Neuron (in vitro differentiated cells): ENCODE measurements at regions not wholly inside any gene's neighbourhood (a gene's known extent, or its start where the extent isn't known, plus 50 kb on each side); places are given as distances from the start of the nearest gene placed in this dataset.
"Not testable (repeated sequence)": the region's sequence is repeated elsewhere in the genome, so short reads cannot be mapped to it uniquely, and the experiment has no call there.

Experiments used
- H2AFZ ChIP-seq: one replicate; pipeline ENCODE4 v1.6.1; 2013; ENCODE audit warnings: low read depth, mild to moderate bottlenecking, inconsistent platforms, low read length, moderate library complexity
- H3K27me3 ChIP-seq: one replicate; pipeline ENCODE4 v1.6.1; 2013; ENCODE audit warnings: low read length; ENCODE audit not compliant: insufficient read depth
- H3K36me3 ChIP-seq: one replicate; pipeline ENCODE4 v1.6.1; 2013; ENCODE audit warnings: low read length; ENCODE audit not compliant: insufficient read depth
- H3K4me1 ChIP-seq: one replicate; pipeline ENCODE4 v1.6.1; 2013; ENCODE audit warnings: low read length; ENCODE audit not compliant: insufficient read depth
- H3K4me3 ChIP-seq: 2 replicates; pipeline ENCODE4 v1.5.1; 2013; ENCODE audit warnings: mild to moderate bottlenecking, low read length, moderate library complexity
- H3K9me3 ChIP-seq: one replicate; pipeline ENCODE4 v1.6.1; 2013; ENCODE audit warnings: low read length

GRCh38 chr18:47720741-47721140 is 209.7 kb downstream of the SMAD2 start:
- Histone ChIP-seq H3K9me3 (no peaks in the 10 kb centered on the region), H3K27me3 (peaks cover 4% of the 10 kb centered on the region), H3K36me3 (no peaks in the 10 kb centered on the region), H3K4me1 (no peaks in the 10 kb centered on the region), H2AFZ (no peak overlapping the region), H3K4me3 (no peak overlapping the region)

- Histone ChIP-seq H3K9me3 (no peaks in the 10 kb centered on the region), H3K36me3 (no peaks in the 10 kb centered on the region), H2AFZ (no peak overlapping the region), H3K4me1 (no peaks in the 10 kb centered on the region), H3K27me3 (peaks cover 4% of the 10 kb centered on the region), H3K4me3 (no peak overlapping the region)
These were observed 211.2 kb downstream of the SMAD2 start for GRCh38 chr18:47719096-47719780.

GRCh38 chr18:47718646-47719045 is 211.8 kb downstream of the SMAD2 start:
- Histone ChIP-seq H3K4me3 (no peak overlapping the region), H3K4me1 (no peaks in the 10 kb centered on the region), H3K27me3 (peaks cover 4% of the 10 kb centered on the region), H3K36me3 (no peaks in the 10 kb centered on the region), H3K9me3 (no peaks in the 10 kb centered on the region), H2AFZ (no peak overlapping the region)

- no peak overlapping the region for H3K4me3 ChIP-seq
- peaks cover 4% of the 10 kb centered on the region for H3K27me3 ChIP-seq
- no peaks in the 10 kb centered on the region for H3K4me1 ChIP-seq
- H2AFZ ChIP-seq, result no peak overlapping the region
- no peaks in the 10 kb centered on the region for H3K36me3 ChIP-seq
- no peaks in the 10 kb centered on the region for H3K9me3 ChIP-seq
These were observed 213.2 kb downstream of the SMAD2 start for GRCh38 chr18:47717257-47717656.

DNA sequence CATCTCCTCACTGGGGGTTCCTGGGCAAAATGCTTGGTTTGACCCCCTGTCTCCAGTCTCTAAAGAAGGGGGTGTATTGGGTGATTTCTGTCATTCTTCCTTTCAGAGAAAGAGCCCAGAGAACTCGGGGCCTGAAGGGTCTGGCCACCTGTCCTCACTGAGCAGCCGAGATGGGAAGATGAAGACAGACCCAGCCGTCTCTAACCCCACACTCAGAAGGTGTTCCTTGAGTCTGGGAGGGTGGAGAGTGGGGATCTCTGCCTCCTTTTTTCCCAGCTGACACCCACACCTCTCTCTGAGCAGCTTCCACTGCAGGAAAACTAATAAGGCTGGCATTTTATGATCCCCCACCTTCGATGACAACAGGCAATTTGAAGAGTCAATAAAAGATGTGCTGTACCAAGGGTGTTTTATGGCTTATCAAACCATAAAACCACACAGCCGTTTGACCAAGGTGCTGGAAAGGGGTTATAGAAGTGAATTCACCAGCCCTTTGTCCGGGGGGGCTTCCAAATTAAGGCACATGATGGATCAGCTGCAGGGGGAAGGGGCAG is 213.8 kb downstream of the SMAD2 start:
- Histone ChIP-seq H3K4me3 (no peak overlapping the region), H3K9me3 (no peaks in the 10 kb centered on the region), H2AFZ (no peak overlapping the region), H3K4me1 (no peaks in the 10 kb centered on the region), H3K27me3 (peaks cover 4% of the 10 kb centered on the region), H3K36me3 (no peaks in the 10 kb centered on the region)

- H2AFZ ChIP-seq, result no peak overlapping the region
- H3K27me3 ChIP-seq, result no peaks in the 10 kb centered on the region
- no peak overlapping the region for H3K4me3 ChIP-seq
- no peaks in the 10 kb centered on the region for H3K9me3 ChIP-seq
- no peaks in the 10 kb centered on the region for H3K4me1 ChIP-seq
- no peaks in the 10 kb centered on the region for H3K36me3 ChIP-seq
These were observed 220.0 kb downstream of the SMAD2 start for GRCh38 chr18:47710451-47710850.

DNA sequence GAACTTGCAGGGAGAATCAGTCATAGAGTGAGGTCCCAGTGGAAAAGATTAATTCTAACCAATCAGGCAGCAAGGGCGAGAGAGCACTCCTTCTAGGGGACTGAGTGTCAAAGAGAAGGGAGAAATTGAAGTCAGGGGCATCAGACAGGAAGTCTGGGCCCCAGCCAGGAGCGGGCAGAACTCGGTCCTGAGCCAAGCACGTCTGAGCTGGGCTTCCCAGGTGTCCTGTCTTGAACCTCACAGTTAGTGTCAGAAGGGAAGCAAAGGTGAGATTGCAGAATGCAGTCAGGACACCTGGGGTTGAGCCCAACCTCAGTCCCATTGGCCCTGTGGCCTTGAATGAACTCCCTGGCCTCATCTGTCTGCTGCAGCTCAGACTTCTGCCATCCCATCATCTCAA is 220.9 kb downstream of the SMAD2 start:
- no peaks in the 10 kb centered on the region for H3K27me3 ChIP-seq
- no peaks in the 10 kb centered on the region for H3K9me3 ChIP-seq
- H3K4me3 ChIP-seq, result no peak overlapping the region
- no peak overlapping the region for H2AFZ ChIP-seq
- no peaks in the 10 kb centered on the region for H3K36me3 ChIP-seq
- H3K4me1 ChIP-seq, result no peaks in the 10 kb centered on the region

- H3K9me3 ChIP-seq, result no peaks in the 10 kb centered on the region
- H2AFZ ChIP-seq, result no peak overlapping the region
- no peaks in the 10 kb centered on the region for H3K4me1 ChIP-seq
- H3K27me3 ChIP-seq, result no peaks in the 10 kb centered on the region
- H3K36me3 ChIP-seq, result no peaks in the 10 kb centered on the region
- no peak overlapping the region for H3K4me3 ChIP-seq
These were observed 222.3 kb downstream of the SMAD2 start for GRCh38 chr18:47708206-47708605.

- no peak overlapping the region for H2AFZ ChIP-seq
- H3K27me3 ChIP-seq, result no peaks in the 10 kb centered on the region
- H3K36me3 ChIP-seq, result no peaks in the 10 kb centered on the region
- no peaks in the 10 kb centered on the region for H3K4me1 ChIP-seq
- no peak overlapping the region for H3K4me3 ChIP-seq
- H3K9me3 ChIP-seq, result no peaks in the 10 kb centered on the region
These were observed 229.3 kb downstream of the SMAD2 start for GRCh38 chr18:47701134-47701533.

DNA sequence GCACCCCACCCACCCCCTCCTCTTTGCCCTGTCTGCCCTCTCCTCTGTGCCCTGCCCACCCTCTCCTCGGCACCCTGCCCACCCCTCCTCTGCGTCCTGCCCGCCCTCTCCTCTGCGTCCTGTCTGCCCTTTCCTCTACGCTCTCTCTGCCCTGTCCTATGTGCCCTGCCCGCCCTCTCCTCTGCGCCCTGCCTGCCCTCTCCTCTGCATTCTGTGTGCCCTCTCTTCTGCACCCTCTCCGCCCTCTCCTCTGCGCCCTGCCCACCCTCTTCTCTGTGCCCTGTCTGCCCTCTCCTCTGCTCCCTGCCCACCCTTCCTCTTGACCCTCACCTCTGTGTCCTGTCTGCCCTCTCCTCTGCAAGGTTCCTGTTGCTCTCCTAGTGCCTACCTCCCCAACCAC is 233.6 kb downstream of the SMAD2 start:
- no peaks in the 10 kb centered on the region for H3K4me1 ChIP-seq
- no peaks in the 10 kb centered on the region for H3K9me3 ChIP-seq
- H3K36me3 ChIP-seq, result no peaks in the 10 kb centered on the region
- H2AFZ ChIP-seq, result no peak overlapping the region
- H3K27me3 ChIP-seq, result no peaks in the 10 kb centered on the region
- no peak overlapping the region for H3K4me3 ChIP-seq

- Histone ChIP-seq H3K27me3 (no peaks in the 10 kb centered on the region), H3K4me1 (peaks cover 3% of the 10 kb centered on the region), H3K9me3 (no peaks in the 10 kb centered on the region), H3K4me3 (no peak overlapping the region), H2AFZ (no peak overlapping the region), H3K36me3 (no peaks in the 10 kb centered on the region)
These were observed 238.8 kb downstream of the SMAD2 start for GRCh38 chr18:47691611-47692010.

- not testable (repeated sequence) for H2AFZ ChIP-seq, H3K27me3 ChIP-seq, H3K9me3 ChIP-seq, H3K4me1 ChIP-seq, H3K36me3 ChIP-seq, H3K4me3 ChIP-seq
These were observed 239.7 kb downstream of the SMAD2 start for GRCh38 chr18:47690778-47691177.

GRCh38 chr18:47689371-47689770 is 241.1 kb downstream of the SMAD2 start:
- Histone ChIP-seq H2AFZ (no peak overlapping the region), H3K36me3 (no peaks in the 10 kb centered on the region), H3K4me1 (peaks cover 3% of the 10 kb centered on the region), H3K9me3 (no peaks in the 10 kb centered on the region), H3K27me3 (no peaks in the 10 kb centered on the region), H3K4me3 (no peak overlapping the region)

DNA sequence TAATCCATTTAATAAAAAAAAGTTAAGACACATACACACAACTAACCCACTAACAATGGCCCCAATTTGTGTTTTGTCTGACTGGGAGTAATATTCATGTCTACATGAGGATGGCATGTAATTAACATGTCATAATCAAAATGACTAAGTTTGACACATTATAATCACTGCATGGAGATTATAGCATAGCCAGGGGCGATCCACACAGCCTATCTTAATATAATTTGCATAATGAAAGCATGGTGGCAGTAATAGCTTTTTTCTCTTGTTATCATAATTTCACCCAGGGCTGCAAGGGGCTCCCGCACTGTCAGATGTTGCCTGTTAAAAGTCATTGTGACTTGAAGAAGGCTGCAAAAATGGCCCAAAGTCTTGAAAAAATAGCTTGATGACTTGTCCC is 243.7 kb downstream of the SMAD2 start:
- Histone ChIP-seq H2AFZ (no peak overlapping the region), H3K27me3 (no peaks in the 10 kb centered on the region), H3K4me3 (no peak overlapping the region), H3K4me1 (peaks cover 3% of the 10 kb centered on the region), H3K36me3 (no peaks in the 10 kb centered on the region), H3K9me3 (no peaks in the 10 kb centered on the region)
